B cell (primary cell): ENCODE measurements at regions not wholly inside any gene's neighbourhood (a gene's known extent, or its start where the extent isn't known, plus 50 kb on each side); places are given as distances from the start of the nearest gene placed in this dataset.

Experiments
- ATAC-seq: fragments of 200-7000 bp; cut with Tn5 transposase; one replicate; pipeline ENCODE4 v1.10.0; 2021; ENCODE audit warnings: low read depth, mild to moderate bottlenecking, moderate number of reproducible peaks, moderate library complexity
- CTCF ChIA-PET: fragments of 350-600 bp; sonication (Branson Sonifier 250); formaldehyde crosslinking; loops from one replicate; lab custom pipeline; 2021; ENCODE audit warnings: antibody characterized with exemption, inconsistent platforms; lab: Charles Lee
- POLR2A ChIA-PET: fragments of 350-600 bp; sonication (Branson Sonifier 250); formaldehyde crosslinking; loops from one replicate; lab custom pipeline; 2021; ENCODE audit warnings: antibody characterized with exemption; lab: Charles Lee
- DNase-seq: peaks from one replicate; pipeline ENCODE4 v3.0.0; 2013
- H2AFZ ChIP-seq: 2 replicates; pipeline ENCODE4 v1.6.1; 2012; ENCODE audit warnings: mild to moderate bottlenecking, low read depth, low read length; ENCODE audit not compliant: insufficient read depth, poor library complexity, severe bottlenecking
- H3K27ac ChIP-seq, 2 donors: 1 replicate in 1 of 2; 2 replicates in 1 of 2; pipeline ENCODE4 v1.5.1; 2012 to 2013; ENCODE audit warnings: low read length in 2 of 2, mild to moderate bottlenecking in 2 of 2, moderate library complexity in 1 of 2
- H3K27me3 ChIP-seq, 4 experiments: fragments of 200-600 bp in 1 of 4; sonication (generic) in 1 of 4; replicated peaks in 1 of 4; 1 replicate in 2 of 4; 2 replicates in 2 of 4; pipeline versions ENCODE4 v1.6.1 to v1.7.0; 2013 to 2016; ENCODE audit warnings: low read length in 3 of 4, mild to moderate bottlenecking in 2 of 4, mixed read lengths in 1 of 4, moderate library complexity in 1 of 4; ENCODE audit not compliant: insufficient read depth in 4 of 4, control insufficient read depth in 3 of 4; ENCODE audit errors: control extremely low read depth in 1 of 4
- H3K36me3 ChIP-seq, 2 experiments: replicated peaks in 1 of 2; 1 replicate in 1 of 2; 2 replicates in 1 of 2; pipeline versions ENCODE4 v1.6.1 to v1.7.1; 2013; ENCODE audit warnings: low read length in 1 of 2; ENCODE audit not compliant: insufficient read depth in 2 of 2, control insufficient read depth in 1 of 2; ENCODE audit errors: control extremely low read depth in 1 of 2, extremely low read depth in 1 of 2
- H3K4me1 ChIP-seq, 2 donors: fragments of 200-600 bp in 1 of 2; sonication (generic) in 1 of 2; 1 replicate in 1 of 2; 2 replicates in 1 of 2; pipeline versions ENCODE4 v1.5.1 to v1.6.1; 2013 to 2017; ENCODE audit warnings: low read length in 2 of 2; ENCODE audit not compliant: control insufficient read depth in 2 of 2, insufficient read depth in 2 of 2
- H3K4me2 ChIP-seq: replicated peaks from 2 replicates; pipeline ENCODE3; 2012; ENCODE audit warnings: mild to moderate bottlenecking, low read depth, low read length; ENCODE audit not compliant: poor library complexity, severe bottlenecking
- H3K4me3 ChIP-seq, 5 experiments: fragments of 200-600 bp in 1 of 5; sonication (generic) in 1 of 5; 1 replicate in 3 of 5; 2 replicates in 2 of 5; pipeline versions ENCODE4 v1.5.1 to v1.7.0; 2011 to 2016; ENCODE audit warnings: low read length in 4 of 5, mild to moderate bottlenecking in 4 of 5, low read depth in 2 of 5, control low read depth in 1 of 5, moderate library complexity in 1 of 5; ENCODE audit not compliant: insufficient read depth in 1 of 5; ENCODE audit errors: control extremely low read depth in 1 of 5, extremely low read depth in 1 of 5
- H3K79me2 ChIP-seq: fragments of 200-600 bp; sonication (generic); one replicate; pipeline ENCODE4 v1.6.0; 2016; ENCODE audit warnings: low read length; ENCODE audit not compliant: control insufficient read depth, insufficient read depth
- H3K9ac ChIP-seq: fragments of 200-600 bp; sonication (generic); 2 replicates; pipeline ENCODE4 v1.6.1; 2017; ENCODE audit warnings: mild to moderate bottlenecking, low read length, moderate library complexity
- H3K9me3 ChIP-seq, 3 donors: one replicate each; pipeline versions ENCODE4 v1.6.1 to v1.7.1; 2013; ENCODE audit warnings: low read length in 2 of 3; ENCODE audit not compliant: control insufficient read depth in 2 of 3, insufficient read depth in 1 of 3; ENCODE audit errors: control extremely low read depth in 1 of 3
- H4K20me1 ChIP-seq: 2 replicates; pipeline ENCODE4 v1.6.0; 2012; ENCODE audit warnings: mild to moderate bottlenecking, low read length; ENCODE audit not compliant: insufficient read depth, control insufficient read depth, poor library complexity, severe bottlenecking
- H3K27ac Mint-ChIP-seq: one replicate; pipeline ENCODE4 v1.8.0; 2021; ENCODE audit warnings: mixed read lengths
- H3K27me3 Mint-ChIP-seq: one replicate; pipeline ENCODE4 v1.8.0; 2021; ENCODE audit warnings: mixed read lengths
- H3K4me1 Mint-ChIP-seq: one replicate; pipeline ENCODE4 v1.8.0; 2021; ENCODE audit warnings: mixed read lengths
- H3K4me3 Mint-ChIP-seq: one replicate; pipeline ENCODE4 v1.8.0; 2021; ENCODE audit warnings: mixed read lengths
- H3K9me3 Mint-ChIP-seq: one replicate; pipeline ENCODE4 v1.8.0; 2022; ENCODE audit warnings: mixed read lengths; ENCODE audit not compliant: insufficient read depth
- EZH2 ChIP-seq: IDR thresholded peaks from 2 replicates; pipeline ENCODE4 v1.6.1; 2012; ENCODE audit warnings: borderline replicate concordance, low read depth, mild to moderate bottlenecking, moderate library complexity, low read length; ENCODE audit not compliant: insufficient read depth, poor library complexity, severe bottlenecking
- WGBS: methylation state at CpG from one replicate; pipeline ENCODE4 v1.1.5; 2013; ENCODE audit warnings: missing lambda C conversion rate; ENCODE audit not compliant: insufficient coverage; 5-methylcytosine and 5-hydroxymethylcytosine counted together
- intact Hi-C: fragments of 100-400 bp; cut with micrococcal nuclease; formaldehyde crosslinking; loops from one replicate; pipeline ENCODE4 v1.10.0; 2022
- TF ChIP-seq, protein P1 (sequence below): fragments of 200-600 bp; IDR thresholded peaks from one replicate; pipeline ENCODE4 v1.8.0; 2022; ENCODE audit warnings: antibody characterized with exemption, mild to moderate bottlenecking

DNA sequence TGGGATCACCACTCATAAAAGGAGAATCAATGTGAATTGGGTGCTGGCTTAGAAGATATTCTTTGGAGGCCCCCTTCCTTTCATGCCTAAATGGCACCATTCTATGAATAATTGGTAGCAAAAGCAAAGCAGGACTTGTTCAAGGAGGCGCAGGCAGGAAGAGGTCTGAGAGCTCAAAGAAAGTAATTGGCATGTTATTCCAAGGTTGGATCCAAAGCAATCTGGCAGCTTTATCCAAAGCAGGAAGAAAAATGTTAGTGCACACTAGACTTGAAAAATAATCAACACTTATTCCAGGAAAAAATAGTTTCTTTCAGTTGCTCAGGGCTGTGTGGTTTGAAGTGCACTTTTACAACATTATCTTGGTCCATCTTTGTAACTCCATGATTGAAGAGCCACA is 326.4 kb downstream of the NUAK1 start:
- H3K79me2 ChIP-seq, result no peaks in the 10 kb centered on the region
- H3K9me3 Mint-ChIP-seq, result peaks cover 3% of the 10 kb centered on the region
- intact Hi-C loops, result no loop called here
- H3K27me3 Mint-ChIP-seq, result no peaks in the 10 kb centered on the region
- WGBS, result 100% methylated on average over 1 of the region's 1 CpG
- DNase-seq (no peak), ATAC-seq (no peak)
- H3K4me3 ChIP-seq, result no peak overlapping the region
- H3K27ac ChIP-seq, result no peak overlapping the region
- CTCF ChIA-PET, result no interaction called here
- no peaks in the 10 kb centered on the region for H3K36me3 ChIP-seq
- H2AFZ ChIP-seq, result no peak overlapping the region
- POLR2A ChIA-PET, result no interaction called here
- no peak overlapping the region for H3K9ac ChIP-seq
- H3K4me2 ChIP-seq, result no peak overlapping the region
- no peaks in the 10 kb centered on the region for H3K4me1 ChIP-seq
- no peaks in the 10 kb centered on the region for H4K20me1 ChIP-seq
- H3K9me3 ChIP-seq, result peaks cover 0 to 3% (median 0%) of the 10 kb centered on the region in 3 donors
- H3K4me3 Mint-ChIP-seq, result no peak overlapping the region
- no peaks in the 10 kb centered on the region for H3K27me3 ChIP-seq
- TF ChIP-seq, protein P1, sequence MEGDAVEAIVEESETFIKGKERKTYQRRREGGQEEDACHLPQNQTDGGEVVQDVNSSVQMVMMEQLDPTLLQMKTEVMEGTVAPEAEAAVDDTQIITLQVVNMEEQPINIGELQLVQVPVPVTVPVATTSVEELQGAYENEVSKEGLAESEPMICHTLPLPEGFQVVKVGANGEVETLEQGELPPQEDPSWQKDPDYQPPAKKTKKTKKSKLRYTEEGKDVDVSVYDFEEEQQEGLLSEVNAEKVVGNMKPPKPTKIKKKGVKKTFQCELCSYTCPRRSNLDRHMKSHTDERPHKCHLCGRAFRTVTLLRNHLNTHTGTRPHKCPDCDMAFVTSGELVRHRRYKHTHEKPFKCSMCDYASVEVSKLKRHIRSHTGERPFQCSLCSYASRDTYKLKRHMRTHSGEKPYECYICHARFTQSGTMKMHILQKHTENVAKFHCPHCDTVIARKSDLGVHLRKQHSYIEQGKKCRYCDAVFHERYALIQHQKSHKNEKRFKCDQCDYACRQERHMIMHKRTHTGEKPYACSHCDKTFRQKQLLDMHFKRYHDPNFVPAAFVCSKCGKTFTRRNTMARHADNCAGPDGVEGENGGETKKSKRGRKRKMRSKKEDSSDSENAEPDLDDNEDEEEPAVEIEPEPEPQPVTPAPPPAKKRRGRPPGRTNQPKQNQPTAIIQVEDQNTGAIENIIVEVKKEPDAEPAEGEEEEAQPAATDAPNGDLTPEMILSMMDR, result no peak
- TF ChIP-seq EZH2, result no peak
- no peaks in the 10 kb centered on the region for H3K4me1 Mint-ChIP-seq
- H3K27ac Mint-ChIP-seq, result no peak overlapping the region

DNA sequence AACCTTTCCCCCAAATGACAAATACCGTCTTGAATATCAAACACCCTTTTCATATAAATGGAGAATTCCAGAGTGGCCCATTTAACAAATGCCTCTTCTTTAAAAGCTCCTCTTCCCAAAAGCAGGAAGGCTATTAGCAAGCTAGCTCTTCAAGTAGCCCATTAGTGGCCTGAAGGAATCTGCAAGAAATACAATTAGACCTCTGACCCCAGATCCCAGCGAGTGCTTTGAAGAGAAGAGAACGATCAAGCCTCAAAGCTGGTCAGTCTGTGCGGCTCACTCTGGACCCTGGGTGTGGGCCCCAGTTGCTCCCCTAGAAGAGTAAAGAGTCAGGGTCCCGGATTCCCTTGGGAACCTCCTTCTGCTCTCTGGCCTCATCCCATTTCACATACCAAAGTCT is 325.6 kb downstream of the NUAK1 start:
- Histone ChIP-seq H2AFZ (no peak overlapping the region), H3K4me3 (no peak overlapping the region), H3K4me2 (no peak overlapping the region), H3K4me1 (no peaks in the 10 kb centered on the region), H3K9me3 (peaks cover 0 to 3% (median 0%) of the 10 kb centered on the region in 3 donors), H3K27me3 (no peaks in the 10 kb centered on the region), H4K20me1 (no peaks in the 10 kb centered on the region), H3K36me3 (no peaks in the 10 kb centered on the region), H3K27ac (no peak overlapping the region), H3K9ac (no peak overlapping the region), H3K79me2 (no peaks in the 10 kb centered on the region)
- TF ChIP-seq, protein P1, result no peak
- TF ChIP-seq EZH2, result no peak
- ATAC-seq (no peak), DNase-seq (no peak)
- Mint-ChIP-seq H3K27ac (no peak overlapping the region), H3K9me3 (peaks cover 3% of the 10 kb centered on the region), H3K4me3 (no peak overlapping the region), H3K4me1 (no peaks in the 10 kb centered on the region), H3K27me3 (no peaks in the 10 kb centered on the region)
- ChIA-PET POLR2A (no interaction called here), CTCF (no interaction called here)
- intact Hi-C loops, result no loop called here
- 76% methylated on average over 5 of the region's 5 CpGs for WGBS
